Nephron (organoid): ENCODE measurements at regions not wholly inside any gene's neighbourhood (a gene's known extent, or its start where the extent isn't known, plus 50 kb on each side); places are given as distances from the start of the nearest gene placed in this dataset.

ENCODE experiments used
- H3K27ac Mint-ChIP-seq, 3 experiments: 2 replicates each; pipeline ENCODE4 v1.8.0; 2020; ENCODE audit warnings: mixed read lengths in 3 of 3, mild to moderate bottlenecking in 2 of 3, moderate library complexity in 1 of 3
- H3K27me3 Mint-ChIP-seq: 2 replicates; pipeline ENCODE4 v1.8.0; 2021; ENCODE audit warnings: low read depth, mild to moderate bottlenecking, moderate library complexity, mixed read lengths
- H3K36me3 Mint-ChIP-seq: 2 replicates; pipeline ENCODE4 v1.8.0; 2020; ENCODE audit warnings: low read depth, mixed read lengths
- H3K4me1 Mint-ChIP-seq: 2 replicates; pipeline ENCODE4 v1.8.0; 2020; ENCODE audit warnings: mixed read lengths
- H3K4me3 Mint-ChIP-seq, 3 experiments: 2 replicates each; pipeline ENCODE4 v1.8.0; 2020; ENCODE audit warnings: mild to moderate bottlenecking in 3 of 3, mixed read lengths in 3 of 3, moderate library complexity in 2 of 3
- H3K9me3 Mint-ChIP-seq: 2 replicates; pipeline ENCODE4 v1.8.0; 2020; ENCODE audit warnings: mixed read lengths
- CTCF ChIP-seq, 3 experiments: fragments of 200-600 bp; sonication (generic); IDR thresholded peaks; one replicate each; pipeline ENCODE4 v1.5.0; 2021; ENCODE audit warnings: antibody characterized with exemption in 3 of 3; ENCODE audit not compliant: unreplicated experiment in 3 of 3

- no peak for TF ChIP-seq CTCF (IDR thresholded peaks at IDR 0.05; ENCODE audit: unreplicated experiment in 3 of 3)
- H3K27me3 Mint-ChIP-seq = no peaks in the 10 kb centered on the region
- peaks cover 8% of the 10 kb centered on the region for H3K9me3 Mint-ChIP-seq
- H3K4me1 Mint-ChIP-seq = no peaks in the 10 kb centered on the region
- H3K27ac Mint-ChIP-seq = no peak overlapping the region
- H3K4me3 Mint-ChIP-seq = no peak overlapping the region
- H3K36me3 Mint-ChIP-seq = no peaks in the 10 kb centered on the region
Measured at GRCh38 chr7:34449765-34450164, 208.3 kb upstream of the NPSR1 start.

- no peak overlapping the region for H3K27ac Mint-ChIP-seq
- TF ChIP-seq CTCF (IDR thresholded peaks at IDR 0.05; ENCODE audit: unreplicated experiment in 3 of 3) = no peak
- H3K4me3 Mint-ChIP-seq = no peak overlapping the region
- no peaks in the 10 kb centered on the region for H3K36me3 Mint-ChIP-seq
- H3K9me3 Mint-ChIP-seq = peaks cover 5% of the 10 kb centered on the region
- H3K27me3 Mint-ChIP-seq = no peaks in the 10 kb centered on the region
- no peaks in the 10 kb centered on the region for H3K4me1 Mint-ChIP-seq
Measured at GRCh38 chr7:34451183-34451582, 206.8 kb upstream of the NPSR1 start.

- no peaks in the 10 kb centered on the region for H3K27me3 Mint-ChIP-seq
- H3K4me3 Mint-ChIP-seq = no peak overlapping the region
- no peaks in the 10 kb centered on the region for H3K36me3 Mint-ChIP-seq
- H3K4me1 Mint-ChIP-seq = no peaks in the 10 kb centered on the region
- TF ChIP-seq CTCF (IDR thresholded peaks at IDR 0.05; ENCODE audit: unreplicated experiment in 3 of 3) = no peak
- peaks cover 4% of the 10 kb centered on the region for H3K9me3 Mint-ChIP-seq
- peak overlapping the region in 1 of 3 experiments; percentile 8 for H3K27ac Mint-ChIP-seq
Measured at GRCh38 chr7:34451923-34452322, 206.1 kb upstream of the NPSR1 start.

GRCh38 chr7:34452363-34452762, 205.7 kb upstream of the NPSR1 start:
- Mint-ChIP-seq H3K4me3 (no peak overlapping the region), H3K9me3 (peaks cover 3% of the 10 kb centered on the region), H3K36me3 (no peaks in the 10 kb centered on the region), H3K27me3 (no peaks in the 10 kb centered on the region), H3K4me1 (no peaks in the 10 kb centered on the region), H3K27ac (peak overlapping the region in 1 of 3 experiments; percentile 8)
- TF ChIP-seq CTCF (IDR thresholded peaks at IDR 0.05; ENCODE audit: unreplicated experiment in 3 of 3) = no peak

GRCh38 chr7:34453150-34453549, 204.9 kb upstream of the NPSR1 start:
- H3K4me1 Mint-ChIP-seq = no peaks in the 10 kb centered on the region
- H3K4me3 Mint-ChIP-seq = no peak overlapping the region
- H3K27me3 Mint-ChIP-seq = no peaks in the 10 kb centered on the region
- no peaks in the 10 kb centered on the region for H3K9me3 Mint-ChIP-seq
- no peak overlapping the region for H3K27ac Mint-ChIP-seq
- H3K36me3 Mint-ChIP-seq = no peaks in the 10 kb centered on the region
- no peak for TF ChIP-seq CTCF (IDR thresholded peaks at IDR 0.05; ENCODE audit: unreplicated experiment in 3 of 3)

GRCh38 chr7:34454381-34454780, 203.6 kb upstream of the NPSR1 start:
- Mint-ChIP-seq H3K4me1 (no peaks in the 10 kb centered on the region), H3K36me3 (no peaks in the 10 kb centered on the region), H3K27me3 (no peaks in the 10 kb centered on the region), H3K9me3 (peaks cover 6% of the 10 kb centered on the region), H3K4me3 (no peak overlapping the region), H3K27ac (no peak overlapping the region)
- no peak for TF ChIP-seq CTCF (IDR thresholded peaks at IDR 0.05; ENCODE audit: unreplicated experiment in 3 of 3)
